Mesothelial cell of epicardium (in vitro differentiated cells): ENCODE measurements at regions not wholly inside any gene's neighbourhood (a gene's known extent, or its start where the extent isn't known, plus 50 kb on each side); places are given as distances from the start of the nearest gene placed in this dataset.

Source experiments
- DNase-seq, 2 experiments: peaks; one replicate each; pipeline ENCODE4 v3.0.0; 2021; ENCODE audit warnings: low spot score in 2 of 2; ENCODE audit not compliant: unreplicated experiment in 2 of 2
- H3K27ac Mint-ChIP-seq: 2 replicates; pipeline ENCODE4 v1.8.0; 2021; ENCODE audit warnings: mixed read lengths
- H3K27me3 Mint-ChIP-seq: 2 replicates; pipeline ENCODE4 v1.8.0; 2021; ENCODE audit warnings: low read depth, mixed read lengths
- H3K36me3 Mint-ChIP-seq: 2 replicates; pipeline ENCODE4 v1.8.0; 2021; ENCODE audit warnings: mixed read lengths
- H3K4me1 Mint-ChIP-seq: 2 replicates; pipeline ENCODE4 v1.8.0; 2021; ENCODE audit warnings: mixed read lengths
- H3K4me3 Mint-ChIP-seq: 2 replicates; pipeline ENCODE4 v1.8.0; 2021; ENCODE audit warnings: mild to moderate bottlenecking, moderate library complexity, mixed read lengths
- H3K9me3 Mint-ChIP-seq: 2 replicates; pipeline ENCODE4 v1.8.0; 2021; ENCODE audit warnings: mixed read lengths
- TF ChIP-seq, protein P1 (sequence below): fragments of 200-600 bp; sonication (generic); IDR thresholded peaks from one replicate; pipeline ENCODE4 v1.5.0; 2021; ENCODE audit warnings: antibody characterized with exemption; ENCODE audit not compliant: unreplicated experiment

DNA sequence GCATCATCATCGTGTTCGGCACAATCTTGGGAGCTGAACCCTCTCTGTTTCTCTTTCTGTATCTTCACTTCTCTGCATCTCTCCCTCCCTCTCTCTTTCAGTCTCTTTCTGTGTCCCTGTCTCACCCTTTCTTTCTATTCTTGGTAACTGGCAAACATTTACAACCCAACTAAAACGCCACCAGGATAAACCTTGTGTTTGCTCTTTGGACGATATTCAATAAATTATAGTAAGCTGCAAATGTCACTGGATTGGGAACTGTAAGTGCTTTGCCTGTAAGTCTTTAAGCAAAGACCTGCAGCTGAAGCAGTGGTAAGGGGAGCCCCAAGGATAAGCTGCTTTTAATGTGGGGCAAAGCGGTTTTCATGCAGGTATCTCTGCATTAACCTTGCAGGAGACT lies 558.0 kb upstream of the MKI67 start:
- Mint-ChIP-seq H3K27me3 (peaks cover 25% of the 10 kb centered on the region), H3K36me3 (no peaks in the 10 kb centered on the region), H3K4me3 (no peak overlapping the region), H3K4me1 (peaks cover 16% of the 10 kb centered on the region), H3K9me3 (no peaks in the 10 kb centered on the region), H3K27ac (no peak overlapping the region)
- TF ChIP-seq, protein P1, sequence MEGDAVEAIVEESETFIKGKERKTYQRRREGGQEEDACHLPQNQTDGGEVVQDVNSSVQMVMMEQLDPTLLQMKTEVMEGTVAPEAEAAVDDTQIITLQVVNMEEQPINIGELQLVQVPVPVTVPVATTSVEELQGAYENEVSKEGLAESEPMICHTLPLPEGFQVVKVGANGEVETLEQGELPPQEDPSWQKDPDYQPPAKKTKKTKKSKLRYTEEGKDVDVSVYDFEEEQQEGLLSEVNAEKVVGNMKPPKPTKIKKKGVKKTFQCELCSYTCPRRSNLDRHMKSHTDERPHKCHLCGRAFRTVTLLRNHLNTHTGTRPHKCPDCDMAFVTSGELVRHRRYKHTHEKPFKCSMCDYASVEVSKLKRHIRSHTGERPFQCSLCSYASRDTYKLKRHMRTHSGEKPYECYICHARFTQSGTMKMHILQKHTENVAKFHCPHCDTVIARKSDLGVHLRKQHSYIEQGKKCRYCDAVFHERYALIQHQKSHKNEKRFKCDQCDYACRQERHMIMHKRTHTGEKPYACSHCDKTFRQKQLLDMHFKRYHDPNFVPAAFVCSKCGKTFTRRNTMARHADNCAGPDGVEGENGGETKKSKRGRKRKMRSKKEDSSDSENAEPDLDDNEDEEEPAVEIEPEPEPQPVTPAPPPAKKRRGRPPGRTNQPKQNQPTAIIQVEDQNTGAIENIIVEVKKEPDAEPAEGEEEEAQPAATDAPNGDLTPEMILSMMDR: no peak
- no peak for DNase-seq

DNA sequence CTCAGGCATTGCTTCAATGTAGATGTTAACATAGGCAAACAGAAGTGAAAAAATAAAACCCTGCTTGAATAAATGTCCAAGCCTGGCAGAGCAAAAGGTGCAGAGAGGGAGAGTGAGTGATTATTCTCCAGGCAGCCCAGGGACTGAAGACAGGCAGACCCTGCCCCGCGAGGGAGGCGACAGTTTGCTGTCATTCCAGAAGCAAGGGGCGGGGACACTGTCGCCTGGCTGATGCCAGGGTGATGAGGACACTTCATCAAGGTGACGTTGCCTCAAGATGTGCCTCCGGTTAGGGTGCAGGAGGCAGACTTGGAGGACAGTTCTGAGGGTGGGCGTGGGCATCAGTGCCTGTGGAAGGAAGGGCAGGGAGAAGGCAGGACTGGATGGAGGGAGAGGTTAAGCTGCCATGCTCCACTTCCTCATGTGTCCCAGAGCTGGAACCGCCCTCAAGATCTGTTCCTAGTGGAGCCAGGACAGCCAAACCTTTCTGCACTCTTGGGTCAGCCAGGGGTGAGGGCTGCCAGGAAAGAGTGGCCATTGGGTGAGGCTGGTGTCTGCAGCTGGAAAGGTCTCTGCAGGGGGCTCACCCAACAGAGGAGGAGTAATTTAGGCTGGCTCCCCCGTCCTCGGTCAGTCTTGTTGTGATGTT lies 560.5 kb upstream of the MKI67 start:
- Mint-ChIP-seq H3K4me1 (peaks cover 16% of the 10 kb centered on the region), H3K4me3 (no peak overlapping the region), H3K27me3 (peaks cover 24% of the 10 kb centered on the region), H3K27ac (no peak overlapping the region), H3K9me3 (no peaks in the 10 kb centered on the region), H3K36me3 (no peaks in the 10 kb centered on the region)
- no peak for DNase-seq
- TF ChIP-seq, protein P1: no peak

DNA sequence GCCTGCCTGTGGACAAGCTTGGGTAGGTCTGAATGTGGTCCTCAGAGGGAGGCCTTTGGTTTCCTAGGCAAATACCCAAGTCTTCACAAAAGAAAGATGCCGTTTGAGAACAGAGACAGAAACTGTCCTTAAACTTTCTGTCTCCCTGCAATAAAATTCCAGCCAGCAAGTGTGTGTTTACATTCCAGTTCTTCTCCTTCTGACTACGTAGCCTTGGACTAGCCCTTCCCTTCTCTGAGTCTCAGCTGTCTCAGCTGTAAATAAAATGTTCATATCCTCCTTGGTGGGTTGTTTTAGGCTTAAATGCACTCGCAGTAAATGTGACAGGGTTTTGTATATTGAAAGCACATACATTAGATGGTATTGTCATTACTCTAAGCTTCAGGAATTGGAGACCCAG lies 561.2 kb upstream of the MKI67 start:
- DNase-seq: no peak
- Mint-ChIP-seq H3K27me3 (peaks cover 30% of the 10 kb centered on the region), H3K9me3 (no peaks in the 10 kb centered on the region), H3K36me3 (no peaks in the 10 kb centered on the region), H3K4me3 (no peak overlapping the region), H3K27ac (peak overlapping the region; percentile 1), H3K4me1 (peaks cover 16% of the 10 kb centered on the region)
- TF ChIP-seq, protein P1: no peak

DNA sequence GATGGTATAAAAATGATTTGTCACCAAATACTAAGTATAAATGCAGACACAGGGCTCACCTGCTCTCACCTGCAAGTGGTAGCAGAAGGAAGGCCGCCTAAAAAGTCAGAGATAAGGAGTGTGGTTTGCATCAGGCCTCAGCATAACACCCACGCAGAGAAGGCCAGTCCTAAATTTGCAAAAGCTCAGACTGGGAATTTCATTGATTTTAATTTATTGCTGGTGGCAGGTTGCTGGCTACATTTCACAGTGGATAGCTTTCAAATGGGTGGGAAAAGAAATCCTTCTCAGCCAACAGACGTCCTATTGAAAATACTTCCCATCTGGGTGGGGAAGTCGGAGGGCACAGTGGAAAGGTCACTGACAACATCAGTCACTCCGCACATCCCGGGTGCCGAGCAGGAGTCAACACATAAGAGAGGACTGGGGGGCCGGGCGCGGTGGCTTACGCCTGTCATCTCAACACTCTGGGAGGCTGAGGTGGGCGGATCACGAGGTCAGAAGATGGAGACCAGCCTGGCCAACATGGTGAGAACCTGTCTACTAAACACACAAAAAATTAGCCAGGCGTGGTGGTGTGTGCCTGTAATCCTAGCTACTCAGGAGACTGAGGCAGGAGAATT lies 561.8 kb upstream of the MKI67 start:
- Mint-ChIP-seq H3K36me3 (no peaks in the 10 kb centered on the region), H3K27ac (no peak overlapping the region), H3K9me3 (no peaks in the 10 kb centered on the region), H3K4me1 (peaks cover 16% of the 10 kb centered on the region), H3K27me3 (peaks cover 33% of the 10 kb centered on the region), H3K4me3 (no peak overlapping the region)
- no peak for DNase-seq
- TF ChIP-seq, protein P1: no peak

DNA sequence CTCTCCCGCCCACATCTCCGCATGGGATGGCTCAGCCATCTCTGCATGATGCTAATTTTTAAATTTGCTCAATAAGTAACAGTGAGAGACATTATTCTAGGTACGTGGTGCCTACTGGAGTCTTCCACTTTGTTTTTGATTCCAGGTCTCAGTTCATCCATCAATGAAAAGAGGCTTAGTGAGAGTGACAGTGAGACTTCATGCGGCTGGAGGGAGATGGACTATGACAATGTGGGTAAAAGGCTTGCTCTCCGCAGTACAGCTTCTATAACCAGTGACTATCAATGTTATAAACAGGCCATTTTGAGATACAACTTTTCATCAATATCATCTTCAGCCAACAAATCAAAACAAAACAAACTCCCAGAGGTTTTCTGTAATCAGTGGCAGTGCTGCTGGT lies 563.4 kb upstream of the MKI67 start:
- no peaks in the 10 kb centered on the region for H3K9me3 Mint-ChIP-seq
- no peak for DNase-seq
- peaks cover 30% of the 10 kb centered on the region for H3K27me3 Mint-ChIP-seq
- TF ChIP-seq, protein P1: no peak
- H3K4me3 Mint-ChIP-seq: no peak overlapping the region
- no peaks in the 10 kb centered on the region for H3K36me3 Mint-ChIP-seq
- peaks cover 7% of the 10 kb centered on the region for H3K4me1 Mint-ChIP-seq
- no peak overlapping the region for H3K27ac Mint-ChIP-seq
